Kidney epithelial cell (primary cell): ENCODE measurements at regions not wholly inside any gene's neighbourhood (a gene's known extent, or its start where the extent isn't known, plus 50 kb on each side); places are given as distances from the start of the nearest gene placed in this dataset.

Source experiments
- DNase-seq: peaks from one replicate; pipeline ENCODE4 v3.0.0-alpha.2; 2010; ENCODE audit warnings: low read depth
- H3K27me3 ChIP-seq: 2 replicates; pipeline ENCODE4 v1.6.0; 2011; ENCODE audit warnings: low read length; ENCODE audit not compliant: control insufficient read depth, insufficient read depth
- H3K36me3 ChIP-seq: 2 replicates; pipeline ENCODE4 v1.5.1; 2011; ENCODE audit warnings: low read length; ENCODE audit not compliant: control insufficient read depth, insufficient read depth
- H3K4me3 ChIP-seq: 2 replicates; pipeline ENCODE4 v1.5.1; 2011; ENCODE audit warnings: low read depth, mild to moderate bottlenecking, control low read depth, low read length
- CTCF ChIP-seq: IDR thresholded peaks from 2 replicates; pipeline ENCODE4 v1.5.1; 2011; ENCODE audit warnings: mild to moderate bottlenecking, moderate library complexity, low read length, control low read depth, inconsistent platforms; ENCODE audit not compliant: insufficient read depth, poor library complexity, severe bottlenecking

- Histone ChIP-seq H3K4me3 (no peak overlapping the region), H3K27me3 (no peaks in the 10 kb centered on the region), H3K36me3 (no peaks in the 10 kb centered on the region)
- TF ChIP-seq CTCF: no peak
- DNase-seq: peak; percentile 25
Observed at GRCh38 chr10:21195252-21195651, 298.1 kb upstream of the NEBL start.

GRCh38 chr10:21194510-21194993 lies 297.4 kb upstream of the NEBL start:
- Histone ChIP-seq H3K27me3 (no peaks in the 10 kb centered on the region), H3K4me3 (no peak overlapping the region), H3K36me3 (no peaks in the 10 kb centered on the region)
- DNase-seq: peak; percentile 74
- no peak for TF ChIP-seq CTCF

GRCh38 chr10:21193196-21193595 lies 296.1 kb upstream of the NEBL start:
- no peaks in the 10 kb centered on the region for H3K27me3 ChIP-seq
- TF ChIP-seq CTCF: no peak
- H3K4me3 ChIP-seq: no peak overlapping the region
- H3K36me3 ChIP-seq: no peaks in the 10 kb centered on the region
- no peak for DNase-seq

- no peaks in the 10 kb centered on the region for H3K27me3 ChIP-seq
Observed at GRCh38 chr10:21191512-21191911, 294.4 kb upstream of the NEBL start.

GRCh38 chr10:21184984-21185383 lies 287.9 kb upstream of the NEBL start:
- Histone ChIP-seq H3K4me3 (no peak overlapping the region), H3K27me3 (no peaks in the 10 kb centered on the region), H3K36me3 (no peaks in the 10 kb centered on the region)
- TF ChIP-seq CTCF: no peak
- DNase-seq: no peak

More at GRCh38 chr10:21191512-21191911, 294.4 kb upstream of the NEBL start:
- Histone ChIP-seq H3K36me3 (no peaks in the 10 kb centered on the region), H3K4me3 (no peak overlapping the region)
- DNase-seq: peak; percentile 18
- TF ChIP-seq CTCF: no peak

DNA sequence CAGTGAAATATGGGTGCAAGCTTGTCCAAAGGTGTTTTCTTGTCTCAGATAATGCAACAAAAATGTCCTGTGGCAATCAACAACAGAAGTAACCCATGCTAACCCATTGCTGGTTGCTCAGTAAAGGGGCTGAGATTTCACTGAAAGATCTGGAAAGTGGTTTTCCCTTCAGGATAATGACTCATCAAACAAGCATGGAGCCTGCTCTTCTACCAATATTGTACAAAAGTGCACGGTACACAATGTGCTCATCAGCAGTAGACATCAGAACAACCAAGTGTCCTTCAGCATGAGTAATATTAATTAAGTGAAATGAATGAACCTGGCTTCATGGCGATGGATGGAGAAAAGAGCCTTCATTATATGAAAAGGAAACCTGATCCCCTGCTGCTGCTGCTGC lies 287.1 kb upstream of the NEBL start:
- DNase-seq: peak; percentile 16
- no peak overlapping the region for H3K4me3 ChIP-seq
- H3K27me3 ChIP-seq: no peaks in the 10 kb centered on the region
- TF ChIP-seq CTCF: no peak
- H3K36me3 ChIP-seq: no peaks in the 10 kb centered on the region
